ENCODE measurements at regions not wholly inside any gene's neighbourhood (a gene's known extent, or its start where the extent isn't known, plus 50 kb on each side); places are given as distances from the start of the nearest gene placed in this dataset.
"Not testable (repeated sequence)": the region's sequence is repeated elsewhere in the genome, so short reads cannot be mapped to it uniquely, and the experiment has no call there.

- TF ChIP-seq, protein P1, sequence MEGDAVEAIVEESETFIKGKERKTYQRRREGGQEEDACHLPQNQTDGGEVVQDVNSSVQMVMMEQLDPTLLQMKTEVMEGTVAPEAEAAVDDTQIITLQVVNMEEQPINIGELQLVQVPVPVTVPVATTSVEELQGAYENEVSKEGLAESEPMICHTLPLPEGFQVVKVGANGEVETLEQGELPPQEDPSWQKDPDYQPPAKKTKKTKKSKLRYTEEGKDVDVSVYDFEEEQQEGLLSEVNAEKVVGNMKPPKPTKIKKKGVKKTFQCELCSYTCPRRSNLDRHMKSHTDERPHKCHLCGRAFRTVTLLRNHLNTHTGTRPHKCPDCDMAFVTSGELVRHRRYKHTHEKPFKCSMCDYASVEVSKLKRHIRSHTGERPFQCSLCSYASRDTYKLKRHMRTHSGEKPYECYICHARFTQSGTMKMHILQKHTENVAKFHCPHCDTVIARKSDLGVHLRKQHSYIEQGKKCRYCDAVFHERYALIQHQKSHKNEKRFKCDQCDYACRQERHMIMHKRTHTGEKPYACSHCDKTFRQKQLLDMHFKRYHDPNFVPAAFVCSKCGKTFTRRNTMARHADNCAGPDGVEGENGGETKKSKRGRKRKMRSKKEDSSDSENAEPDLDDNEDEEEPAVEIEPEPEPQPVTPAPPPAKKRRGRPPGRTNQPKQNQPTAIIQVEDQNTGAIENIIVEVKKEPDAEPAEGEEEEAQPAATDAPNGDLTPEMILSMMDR (conservative IDR thresholded peaks at IDR 0.05; ENCODE audit: control insufficient read depth, insufficient read depth, low read depth, low read length) = no peak
- no peak overlapping the region for H3K4me3 ChIP-seq (ENCODE audit: control insufficient read depth, low read depth, low read length)
- peak; percentile 78 for DNase-seq (ENCODE audit: low read depth)
Observed at GRCh38 chr14:37864861-37865718, 269.7 kb downstream of the TTC6 start.

GRCh38 chr14:37865719-37866549, 270.5 kb downstream of the TTC6 start:
- TF ChIP-seq, protein P1 (conservative IDR thresholded peaks at IDR 0.05; ENCODE audit: control insufficient read depth, insufficient read depth, low read depth, low read length) = no peak
- no peak for DNase-seq (ENCODE audit: low read depth)
- no peak overlapping the region for H3K4me3 ChIP-seq (ENCODE audit: control insufficient read depth, low read depth, low read length)

GRCh38 chr14:37869633-37870032, 274.2 kb downstream of the TTC6 start:
- TF ChIP-seq, protein P1 (conservative IDR thresholded peaks at IDR 0.05; ENCODE audit: control insufficient read depth, insufficient read depth, low read depth, low read length) = no peak
- no peak for DNase-seq (ENCODE audit: low read depth)
- no peak overlapping the region for H3K4me3 ChIP-seq (ENCODE audit: control insufficient read depth, low read depth, low read length)

DNA sequence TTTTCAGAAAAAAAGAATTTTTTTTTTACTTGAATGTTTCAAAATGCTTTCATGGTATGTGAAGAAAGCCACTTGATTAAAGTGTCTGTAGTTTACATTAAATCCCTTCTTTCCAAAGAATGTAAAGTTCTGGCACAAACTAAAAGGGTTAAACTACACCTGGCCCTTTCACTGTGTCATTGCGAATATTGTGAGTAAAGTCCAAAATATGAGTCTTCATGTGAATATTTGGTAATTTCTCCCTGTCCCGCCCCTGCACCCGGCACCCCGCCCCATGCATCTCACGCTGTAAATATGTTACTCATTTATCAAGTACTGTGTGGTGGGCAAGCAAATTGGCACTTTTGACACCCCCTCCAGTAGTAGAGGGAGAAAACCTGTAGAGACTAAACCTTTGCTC, 274.7 kb downstream of the TTC6 start:
- TF ChIP-seq, protein P1 (conservative IDR thresholded peaks at IDR 0.05; ENCODE audit: control insufficient read depth, insufficient read depth, low read depth, low read length) = no peak
- DNase-seq (ENCODE audit: low read depth) = no peak
- no peak overlapping the region for H3K4me3 ChIP-seq (ENCODE audit: control insufficient read depth, low read depth, low read length)

GRCh38 chr14:37870632-37871346, 275.4 kb downstream of the TTC6 start:
- TF ChIP-seq, protein P1 (conservative IDR thresholded peaks at IDR 0.05; ENCODE audit: control insufficient read depth, insufficient read depth, low read depth, low read length) = no peak
- no peak overlapping the region for H3K4me3 ChIP-seq (ENCODE audit: control insufficient read depth, low read depth, low read length)
- DNase-seq (ENCODE audit: low read depth) = peak; percentile 1

DNA sequence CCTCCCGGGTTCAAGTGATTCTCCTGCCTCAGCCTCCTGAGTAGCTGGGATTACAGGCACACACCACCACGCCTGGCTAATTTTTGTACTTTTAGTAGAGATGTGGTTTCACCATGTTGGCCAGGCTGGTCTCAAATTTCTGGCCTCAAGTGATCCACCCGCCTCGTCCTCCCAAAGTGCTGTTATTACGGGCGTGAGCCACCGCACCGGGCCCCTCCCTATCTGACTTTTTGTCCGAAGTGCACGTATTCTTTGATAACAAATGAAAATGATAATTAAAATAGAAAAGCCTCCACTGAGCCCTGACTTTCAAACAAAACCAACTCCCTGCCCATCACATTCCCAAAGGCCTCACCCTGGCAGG, 278.6 kb downstream of the TTC6 start:
- H3K4me3 ChIP-seq (ENCODE audit: control insufficient read depth, low read depth, low read length) = not testable (repeated sequence)

More for the DNA sequence above, 278.6 kb downstream of the TTC6 start:
- DNase-seq (ENCODE audit: low read depth) = not testable (repeated sequence)
